Activated CD8-positive, alpha-beta memory T cell treated with anti-CD3 and anti-CD28 coated beads for 36 hours (primary cell): ENCODE measurements at regions not wholly inside any gene's neighbourhood (a gene's known extent, or its start where the extent isn't known, plus 50 kb on each side); places are given as distances from the start of the nearest gene placed in this dataset.
"Not testable (repeated sequence)": the region's sequence is repeated elsewhere in the genome, so short reads cannot be mapped to it uniquely, and the experiment has no call there.

Experiments used
- CTCF ChIA-PET: fragments of 350-600 bp; sonication (Branson Sonifier 250); formaldehyde crosslinking; loops from one replicate; lab custom pipeline; 2021; ENCODE audit warnings: antibody characterized with exemption; lab: Charles Lee
- POLR2A ChIA-PET: fragments of 350-600 bp; sonication (Branson Sonifier 250); formaldehyde crosslinking; loops from one replicate; lab custom pipeline; 2021; ENCODE audit warnings: antibody characterized with exemption; lab: Charles Lee

DNA sequence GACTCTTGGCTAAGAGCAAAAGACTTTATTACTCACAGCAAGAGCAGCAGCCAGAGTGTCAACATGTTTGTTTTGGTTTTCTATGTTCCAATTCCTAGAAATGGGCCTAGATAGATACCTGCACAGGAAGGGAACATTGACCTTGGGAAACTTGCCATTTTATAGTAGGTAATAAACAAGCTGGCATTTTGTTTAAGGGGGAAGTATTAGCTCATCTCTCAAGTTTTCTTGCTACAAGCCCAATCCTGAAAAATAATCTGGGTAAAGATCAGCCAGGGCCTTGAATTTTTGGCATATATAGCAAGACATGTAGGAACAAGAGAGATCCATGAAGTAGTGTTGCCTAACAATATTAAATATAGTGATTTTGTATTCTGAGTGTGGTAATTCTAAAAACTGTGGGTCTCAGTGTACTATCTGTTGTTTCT lies 51.4 kb upstream of the RGL1 start:
- POLR2A ChIA-PET = no interaction called here
- CTCF ChIA-PET = no interaction called here

GRCh38 chr1:183744132-183744913 lies 60.6 kb upstream of the RGL1 start:
- CTCF ChIA-PET = no interaction called here
- POLR2A ChIA-PET = no interaction called here

DNA sequence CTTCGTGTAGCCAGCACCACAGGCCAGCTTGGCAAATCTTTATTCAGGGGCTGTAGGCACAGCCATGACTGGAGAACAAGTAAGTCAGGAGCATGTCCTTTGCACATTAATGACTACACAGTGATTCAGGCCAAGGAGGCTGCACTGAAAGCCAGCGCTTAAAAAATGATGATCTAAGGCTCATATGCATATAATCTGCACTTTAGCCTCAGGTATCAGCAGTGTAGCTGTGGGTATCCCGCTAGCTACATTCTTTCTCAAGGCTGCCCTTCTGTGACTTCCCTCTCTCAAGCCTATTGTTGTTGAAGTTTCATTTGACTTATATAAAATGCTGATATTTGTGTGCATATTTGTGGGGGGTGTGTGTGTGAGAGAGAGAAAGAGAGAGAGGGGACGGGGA lies 62.6 kb upstream of the RGL1 start:
- ChIA-PET POLR2A (no interaction called here), CTCF (no interaction called here)

DNA sequence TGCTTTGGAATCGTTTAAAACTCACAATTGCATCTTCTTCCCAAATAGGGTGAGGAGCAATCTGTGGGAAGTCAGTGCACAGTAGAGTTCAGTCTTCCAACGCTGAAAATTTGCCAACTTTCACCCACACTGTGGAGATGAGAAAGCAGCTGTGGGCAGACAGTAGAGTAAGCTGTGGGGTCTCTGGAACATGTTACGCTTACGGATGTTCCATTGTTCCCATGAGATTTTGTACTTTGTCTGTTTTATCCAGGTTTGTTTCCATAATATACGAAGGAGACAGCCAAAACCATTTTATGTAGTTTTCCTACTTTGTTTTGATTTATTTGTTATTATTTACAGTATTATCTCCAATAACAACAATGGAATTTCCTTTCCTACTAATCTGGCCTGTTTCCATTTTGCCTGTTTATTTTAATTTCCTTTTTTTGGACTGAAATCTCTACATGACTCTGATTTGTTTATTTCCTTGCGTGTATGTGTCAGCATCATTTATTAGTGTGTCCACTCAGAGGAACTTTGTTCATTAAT lies 65.1 kb upstream of the RGL1 start:
- CTCF ChIA-PET = no interaction called here
- POLR2A ChIA-PET = no interaction called here

DNA sequence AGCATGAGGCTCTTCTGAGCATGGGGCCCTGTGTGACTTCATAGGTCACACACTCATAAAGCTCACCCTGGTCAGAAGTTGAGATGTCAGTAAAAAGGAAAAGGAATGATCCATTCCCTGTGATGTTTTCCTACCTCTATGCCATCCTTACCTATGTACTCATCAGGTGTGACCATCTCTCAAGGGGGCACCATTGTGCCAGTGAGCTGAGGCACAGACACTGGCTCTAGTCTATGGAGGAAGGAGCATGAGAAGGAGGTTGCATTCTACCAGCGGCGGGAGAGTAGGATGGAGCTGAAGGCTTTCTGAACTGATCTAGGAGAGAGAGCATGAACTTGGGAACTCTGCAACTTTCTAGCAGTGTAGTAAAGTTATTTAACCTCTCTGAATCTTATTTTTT lies 65.8 kb upstream of the RGL1 start:
- ChIA-PET CTCF (no interaction called here), POLR2A (no interaction called here)

DNA sequence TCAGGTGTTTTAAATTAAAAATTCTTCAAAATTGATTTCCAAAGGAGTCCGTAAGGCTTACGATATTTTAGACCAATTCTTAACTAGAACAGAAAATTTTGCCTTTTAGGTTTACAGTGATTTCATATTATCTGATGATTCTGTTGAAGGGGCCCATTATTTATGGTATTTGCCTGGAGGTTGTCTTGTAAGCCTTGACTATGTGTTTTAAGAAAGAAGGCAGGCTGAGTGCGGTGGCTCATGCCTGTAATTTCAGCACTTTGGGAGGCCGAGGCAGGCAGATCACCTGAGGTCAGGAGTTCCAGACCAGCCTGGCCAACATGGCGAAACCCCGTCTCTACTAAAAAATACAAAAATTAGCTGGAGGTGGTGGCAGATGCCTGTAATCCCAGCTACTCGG lies 67.0 kb upstream of the RGL1 start:
- CTCF ChIA-PET, POLR2A ChIA-PET: not testable (repeated sequence)

DNA sequence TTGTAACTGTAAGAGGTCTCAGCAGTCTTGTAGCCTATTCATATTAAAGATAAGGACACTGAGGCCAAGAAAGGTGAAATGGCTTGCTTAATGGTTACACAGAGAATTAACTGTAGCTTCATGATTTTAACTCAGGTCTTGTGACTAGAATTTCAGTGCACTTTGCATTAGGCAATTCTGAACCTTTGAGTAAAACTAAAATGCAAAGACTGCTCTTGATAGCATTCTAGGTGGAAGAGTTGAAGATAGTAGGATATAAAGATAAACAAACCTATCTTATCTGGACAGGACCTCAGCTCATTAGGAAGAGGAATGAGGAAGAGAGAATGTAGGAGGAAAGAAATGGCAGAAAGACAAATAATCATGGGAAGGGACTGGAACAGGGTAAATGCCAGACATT lies 68.6 kb upstream of the RGL1 start:
- POLR2A ChIA-PET = no interaction called here
- CTCF ChIA-PET = no interaction called here

DNA sequence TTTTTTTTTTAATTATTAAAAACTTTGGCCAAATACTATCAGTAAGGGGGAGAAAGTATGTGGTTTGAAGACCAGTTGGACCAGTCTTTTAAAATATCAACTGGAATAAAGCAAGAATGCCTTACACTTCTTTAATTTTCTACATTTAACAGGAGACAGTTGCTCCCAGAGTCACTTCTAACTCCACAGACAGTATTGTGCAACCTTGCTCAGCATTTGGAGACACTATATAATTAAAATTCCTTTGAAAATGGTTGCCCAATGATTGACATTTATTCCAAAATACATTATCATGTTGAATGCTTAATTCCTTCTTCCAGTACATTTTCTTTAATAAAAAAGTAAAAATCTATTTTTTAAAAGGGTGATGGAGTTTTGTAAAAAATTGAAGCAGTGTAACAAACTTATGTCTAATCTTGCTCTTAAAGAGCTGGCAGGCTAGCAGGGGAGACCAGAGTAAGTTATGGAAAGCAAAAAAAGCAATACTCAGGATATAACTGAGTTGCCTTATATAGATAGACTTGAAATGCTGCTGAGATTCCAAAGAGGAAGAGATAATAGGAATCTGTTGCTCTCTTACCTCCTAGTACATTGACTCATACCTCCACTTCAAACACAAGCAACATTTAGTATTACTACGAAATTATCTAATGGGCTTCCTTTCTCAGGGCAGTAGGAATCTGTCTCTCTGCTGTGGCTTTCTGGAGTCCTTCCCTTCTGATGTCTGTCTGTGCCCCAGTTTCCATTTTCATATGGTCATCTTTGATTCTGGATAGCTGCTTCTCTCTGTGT lies 69.7 kb upstream of the RGL1 start:
- CTCF ChIA-PET = no interaction called here
- POLR2A ChIA-PET = no interaction called here

DNA sequence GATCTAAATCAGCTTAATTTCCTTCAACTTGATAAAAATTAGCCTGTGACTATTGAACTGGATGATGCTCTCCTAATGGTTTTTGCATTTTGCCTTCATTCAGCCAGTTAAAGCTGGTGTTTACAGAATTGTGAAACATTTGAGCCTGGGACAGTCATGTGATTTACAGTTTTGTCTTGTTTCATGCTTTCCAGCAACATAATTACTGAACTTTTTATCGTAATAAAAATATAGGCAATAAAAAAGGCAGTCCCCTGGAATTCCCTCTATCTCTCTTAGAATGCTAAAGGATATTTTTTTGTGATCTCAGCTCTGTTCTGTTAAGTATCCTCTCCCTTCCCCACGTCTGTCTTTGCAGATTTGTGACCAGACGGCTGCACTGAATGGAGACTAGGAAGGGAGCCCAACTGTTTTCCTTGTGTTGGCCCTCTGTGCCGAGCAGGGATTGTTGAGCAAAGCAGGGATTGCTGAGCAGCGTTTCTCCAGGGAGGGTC lies 70.3 kb upstream of the RGL1 start:
- POLR2A ChIA-PET = no interaction called here

GRCh38 chr1:183733715-183734114 lies 71.2 kb upstream of the RGL1 start:
- POLR2A ChIA-PET = no interaction called here
- CTCF ChIA-PET = no interaction called here

More for the DNA sequence above, 70.3 kb upstream of the RGL1 start:
- CTCF ChIA-PET = no interaction called here

GRCh38 chr1:183732236-183732880 lies 72.6 kb upstream of the RGL1 start:
- POLR2A ChIA-PET = no interaction called here
- CTCF ChIA-PET = no interaction called here

GRCh38 chr1:183730886-183731573 lies 73.9 kb upstream of the RGL1 start:
- CTCF ChIA-PET = interaction anchor here (0.6 kb wide), 1 partner anchor 541 kb away, joined by 3 read pairs; no protein-coding TSS in a partner anchor
- POLR2A ChIA-PET = no interaction called here

DNA sequence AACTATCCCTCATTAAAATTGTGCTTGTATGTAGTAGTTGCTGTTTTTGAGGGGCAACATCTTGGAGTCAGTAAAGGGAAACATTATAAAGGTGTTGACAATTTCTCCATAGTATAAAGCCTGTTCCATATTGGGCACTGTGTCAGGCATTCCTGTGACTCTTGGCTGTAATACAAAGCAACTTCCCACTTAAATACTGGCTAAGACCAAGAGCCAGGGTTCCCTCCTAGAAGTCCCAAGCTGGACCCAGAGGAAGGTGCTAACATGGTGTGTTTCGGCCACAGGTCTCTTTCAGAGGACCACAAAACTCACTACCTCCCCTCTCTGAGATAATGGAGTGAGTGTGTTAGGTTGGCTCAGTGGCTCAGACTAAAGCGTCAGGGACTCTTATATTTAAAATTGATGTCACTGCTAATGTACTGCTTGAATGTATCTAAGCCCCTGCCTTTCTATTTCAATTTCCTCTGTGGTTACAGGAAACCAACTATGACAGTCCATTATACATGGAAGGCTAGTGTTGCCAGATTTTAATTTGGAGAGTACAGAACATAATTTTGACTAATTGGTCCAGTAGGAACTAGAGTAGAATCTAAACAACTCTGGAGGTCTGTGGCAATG lies 74.7 kb upstream of the RGL1 start:
- CTCF ChIA-PET = no interaction called here
- POLR2A ChIA-PET = no interaction called here

- ChIA-PET POLR2A (no interaction called here), CTCF (no interaction called here)
Observed at GRCh38 chr1:183726825-183727224, 73.7 kb upstream of the APOBEC4 start.

- CTCF ChIA-PET = interaction anchor here (0.6 to 0.7 kb wide), 2 partner anchors 96 to 318 kb away, joined by 3 to 4 read pairs; no protein-coding TSS in a partner anchor
- POLR2A ChIA-PET = no interaction called here
Observed at GRCh38 chr1:183724350-183725042, 71.4 kb upstream of the APOBEC4 start.

GRCh38 chr1:183723571-183723970 lies 70.5 kb upstream of the APOBEC4 start:
- ChIA-PET POLR2A (no interaction called here), CTCF (interaction anchor here (0.7 kb wide), 1 partner anchor 38 kb away, joined by 3 read pairs; no protein-coding TSS in a partner anchor)

DNA sequence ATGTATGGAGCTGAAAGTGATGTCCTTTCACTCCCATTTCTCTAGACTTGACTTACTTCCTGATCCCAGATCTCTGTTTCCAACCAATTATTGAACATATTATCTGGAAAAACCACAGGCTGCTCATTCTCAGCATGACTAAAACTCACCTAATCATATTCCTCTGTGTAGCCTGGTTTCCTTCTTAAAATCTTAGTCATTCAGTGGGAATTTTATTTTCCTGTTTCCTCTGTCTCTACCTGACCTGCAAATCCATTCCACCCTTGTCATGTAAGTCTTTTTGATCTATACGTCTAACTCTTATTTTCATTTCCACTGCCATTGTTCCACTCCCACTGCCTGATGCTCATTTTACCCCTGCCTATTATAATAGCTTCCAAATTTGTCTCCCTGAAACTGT lies 67.9 kb upstream of the APOBEC4 start:
- ChIA-PET POLR2A (no interaction called here), CTCF (interaction anchor here (0.6 kb wide), 1 partner anchor 1038 kb away, joined by 4 read pairs; no protein-coding TSS in a partner anchor)

- ChIA-PET POLR2A (no interaction called here), CTCF (interaction anchor here (0.7 kb wide), 1 partner anchor 9 kb away, joined by 3 read pairs; no protein-coding TSS in a partner anchor)
Observed at GRCh38 chr1:183720028-183720427, 66.9 kb upstream of the APOBEC4 start.
